H1 (cell line): ENCODE measurements at regions not wholly inside any gene's neighbourhood (a gene's known extent, or its start where the extent isn't known, plus 50 kb on each side); places are given as distances from the start of the nearest gene placed in this dataset.

ENCODE experiments used
- CTCF ChIP-seq, 3 experiments: IDR thresholded peaks; 1 replicate in 2 of 3; 2 replicates in 1 of 3; pipeline versions ENCODE4 v1.5.1 to v1.6.1; 2011; ENCODE audit warnings: low read length in 3 of 3, mild to moderate bottlenecking in 3 of 3, inconsistent platforms in 2 of 3, low read depth in 1 of 3, moderate library complexity in 1 of 3; ENCODE audit not compliant: insufficient read depth in 1 of 3; ENCODE audit errors: control extremely low read depth in 1 of 3
- KDM4A ChIP-seq: IDR thresholded peaks from one replicate; pipeline ENCODE4 v1.7.1; 2012; ENCODE audit warnings: low read depth, mild to moderate bottlenecking, moderate library complexity, low read length, inconsistent platforms; ENCODE audit not compliant: severe bottlenecking
- RBBP5 ChIP-seq: IDR thresholded peaks from 2 replicates; pipeline ENCODE4 v1.7.1; 2012; ENCODE audit warnings: low read depth, mild to moderate bottlenecking, inconsistent platforms, low read length, moderate library complexity, borderline replicate concordance
- RFX5 ChIP-seq: IDR thresholded peaks from 2 replicates; pipeline ENCODE4 v1.6.1; 2011; ENCODE audit warnings: low read depth, low read length, improper control_type of control experiment, borderline replicate concordance

- TF ChIP-seq RBBP5 (no peak), RFX5 (no peak), CTCF (IDR thresholded peaks at IDR 0.05; ENCODE audit: control extremely low read depth in 1 of 3, insufficient read depth in 1 of 3, low read depth in 1 of 3, low read length in 3 of 3) (no peak), KDM4A (no peak)
Observed at GRCh38 chr1:50300297-50300696, 122.9 kb downstream of the DMRTA2 start (continued).
